DOHH2 (cell line): ENCODE measurements at regions not wholly inside any gene's neighbourhood (a gene's known extent, or its start where the extent isn't known, plus 50 kb on each side); places are given as distances from the start of the nearest gene placed in this dataset.

Experiments used
- CTCF ChIP-seq: fragments of 200-600 bp; sonication (generic); IDR thresholded peaks from one replicate; pipeline ENCODE4 v1.5.1; 2014; ENCODE audit warnings: antibody characterized with exemption, mild to moderate bottlenecking, low read depth, low read length; ENCODE audit not compliant: poor library complexity, severe bottlenecking
- EZH2phosphoT487 ChIP-seq: fragments of 200-600 bp; sonication (generic); IDR thresholded peaks from 2 replicates; pipeline ENCODE4 v1.6.1; 2017; ENCODE audit warnings: borderline replicate concordance, mild to moderate bottlenecking, antibody characterized with exemption, low read length, moderate library complexity, mixed read lengths

- TF ChIP-seq CTCF, result no peak
- no peak for TF ChIP-seq EZH2phosphoT487
These were observed 95.3 kb upstream of the ANK3 start for GRCh38 chr10:60485025-60485424.
